ENCODE measurements at regions not wholly inside any gene's neighbourhood (a gene's known extent, or its start where the extent isn't known, plus 50 kb on each side); places are given as distances from the start of the nearest gene placed in this dataset.

- Mint-ChIP-seq H3K36me3 (ENCODE audit: insufficient read depth) (no peaks in the 10 kb centered on the region), H3K4me3 (ENCODE audit: low read depth) (no peak overlapping the region), H3K27me3 (peaks cover 44% of the 10 kb centered on the region), H3K27ac (no peak overlapping the region), H3K4me1 (ENCODE audit: low read depth) (peaks cover 11% of the 10 kb centered on the region), H3K9me3 (ENCODE audit: low read depth) (no peaks in the 10 kb centered on the region)
- DNase-seq (ENCODE audit: low spot score, unreplicated experiment): no peak
- TF ChIP-seq CTCF (IDR thresholded peaks at IDR 0.05; ENCODE audit: unreplicated experiment): no peak
These were observed 113.7 kb upstream of the NECTIN1 start for GRCh38 chr11:119842731-119843130.

GRCh38 chr11:119839476-119840133 lies 110.6 kb upstream of the NECTIN1 start:
- no peak for TF ChIP-seq CTCF (IDR thresholded peaks at IDR 0.05; ENCODE audit: unreplicated experiment)
- Mint-ChIP-seq H3K27ac (no peak overlapping the region), H3K27me3 (peaks cover 63% of the 10 kb centered on the region), H3K36me3 (ENCODE audit: insufficient read depth) (no peaks in the 10 kb centered on the region), H3K9me3 (ENCODE audit: low read depth) (peaks cover 2% of the 10 kb centered on the region), H3K4me3 (ENCODE audit: low read depth) (no peak overlapping the region), H3K4me1 (ENCODE audit: low read depth) (peaks cover 11% of the 10 kb centered on the region)
- no peak for DNase-seq (ENCODE audit: low spot score, unreplicated experiment)

- H3K4me1 Mint-ChIP-seq (ENCODE audit: low read depth): peaks cover 22% of the 10 kb centered on the region
- H3K9me3 Mint-ChIP-seq (ENCODE audit: low read depth): peaks cover 2% of the 10 kb centered on the region
- no peak for DNase-seq (ENCODE audit: low spot score, unreplicated experiment)
- no peak overlapping the region for H3K4me3 Mint-ChIP-seq (ENCODE audit: low read depth)
- no peak for TF ChIP-seq CTCF (IDR thresholded peaks at IDR 0.05; ENCODE audit: unreplicated experiment)
- peaks cover 54% of the 10 kb centered on the region for H3K27me3 Mint-ChIP-seq
- no peaks in the 10 kb centered on the region for H3K36me3 Mint-ChIP-seq (ENCODE audit: insufficient read depth)
- no peak overlapping the region for H3K27ac Mint-ChIP-seq
These were observed 106.8 kb upstream of the NECTIN1 start for GRCh38 chr11:119835753-119836152.

GRCh38 chr11:119832202-119832935 lies 103.4 kb upstream of the NECTIN1 start:
- Mint-ChIP-seq H3K9me3 (ENCODE audit: low read depth) (peaks cover 2% of the 10 kb centered on the region), H3K36me3 (ENCODE audit: insufficient read depth) (no peaks in the 10 kb centered on the region), H3K27me3 (peaks cover 47% of the 10 kb centered on the region), H3K4me1 (ENCODE audit: low read depth) (peaks cover 17% of the 10 kb centered on the region), H3K4me3 (ENCODE audit: low read depth) (no peak overlapping the region), H3K27ac (no peak overlapping the region)
- DNase-seq (ENCODE audit: low spot score, unreplicated experiment): no peak
- TF ChIP-seq CTCF (IDR thresholded peaks at IDR 0.05; ENCODE audit: unreplicated experiment): no peak

- no peak for TF ChIP-seq CTCF (IDR thresholded peaks at IDR 0.05; ENCODE audit: unreplicated experiment)
- no peak overlapping the region for H3K4me3 Mint-ChIP-seq (ENCODE audit: low read depth)
- H3K27ac Mint-ChIP-seq: no peak overlapping the region
- H3K27me3 Mint-ChIP-seq: peaks cover 46% of the 10 kb centered on the region
- peaks cover 17% of the 10 kb centered on the region for H3K4me1 Mint-ChIP-seq (ENCODE audit: low read depth)
- peaks cover 2% of the 10 kb centered on the region for H3K9me3 Mint-ChIP-seq (ENCODE audit: low read depth)
- H3K36me3 Mint-ChIP-seq (ENCODE audit: insufficient read depth): no peaks in the 10 kb centered on the region
- no peak for DNase-seq (ENCODE audit: low spot score, unreplicated experiment)
These were observed 102.0 kb upstream of the NECTIN1 start for GRCh38 chr11:119831011-119831410.
